Neutrophil (primary cell): ENCODE measurements at regions not wholly inside any gene's neighbourhood (a gene's known extent, or its start where the extent isn't known, plus 50 kb on each side); places are given as distances from the start of the nearest gene placed in this dataset.

ENCODE experiments used
- H3K27ac ChIP-seq: fragments of 200-600 bp; sonication (generic); 2 replicates; pipeline ENCODE4 v1.5.1; 2016; ENCODE audit warnings: mild to moderate bottlenecking, moderate library complexity
- H3K27me3 ChIP-seq: fragments of 200-600 bp; sonication (generic); 2 replicates; pipeline ENCODE4 v1.6.0; 2016; ENCODE audit warnings: mild to moderate bottlenecking
- H3K36me3 ChIP-seq: fragments of 200-600 bp; sonication (generic); 2 replicates; pipeline ENCODE4 v1.5.1; 2017
- H3K4me1 ChIP-seq, 2 experiments: fragments of 200-600 bp in 1 of 2; sonication (generic) in 1 of 2; 1 replicate in 1 of 2; 2 replicates in 1 of 2; pipeline versions ENCODE4 v1.5.1 to v1.6.1; 2013 to 2016; ENCODE audit warnings: low read depth in 1 of 2, low read length in 1 of 2, mild to moderate bottlenecking in 1 of 2, moderate library complexity in 1 of 2; ENCODE audit not compliant: control insufficient read depth in 1 of 2, insufficient read depth in 1 of 2
- H3K4me3 ChIP-seq, 2 experiments: fragments of 200-600 bp in 1 of 2; sonication (generic) in 1 of 2; 1 replicate in 1 of 2; 2 replicates in 1 of 2; pipeline ENCODE4 v1.5.1; 2013 to 2016; ENCODE audit warnings: low read depth in 1 of 2, low read length in 1 of 2, mild to moderate bottlenecking in 1 of 2, moderate library complexity in 1 of 2
- H3K9me3 ChIP-seq: fragments of 200-600 bp; sonication (generic); 2 replicates; pipeline ENCODE4 v1.5.1; 2016
- CTCF ChIP-seq: fragments of 200-600 bp; sonication (generic); IDR thresholded peaks from 2 replicates; pipeline ENCODE4 v1.5.1; 2016; ENCODE audit warnings: antibody characterized with exemption

DNA sequence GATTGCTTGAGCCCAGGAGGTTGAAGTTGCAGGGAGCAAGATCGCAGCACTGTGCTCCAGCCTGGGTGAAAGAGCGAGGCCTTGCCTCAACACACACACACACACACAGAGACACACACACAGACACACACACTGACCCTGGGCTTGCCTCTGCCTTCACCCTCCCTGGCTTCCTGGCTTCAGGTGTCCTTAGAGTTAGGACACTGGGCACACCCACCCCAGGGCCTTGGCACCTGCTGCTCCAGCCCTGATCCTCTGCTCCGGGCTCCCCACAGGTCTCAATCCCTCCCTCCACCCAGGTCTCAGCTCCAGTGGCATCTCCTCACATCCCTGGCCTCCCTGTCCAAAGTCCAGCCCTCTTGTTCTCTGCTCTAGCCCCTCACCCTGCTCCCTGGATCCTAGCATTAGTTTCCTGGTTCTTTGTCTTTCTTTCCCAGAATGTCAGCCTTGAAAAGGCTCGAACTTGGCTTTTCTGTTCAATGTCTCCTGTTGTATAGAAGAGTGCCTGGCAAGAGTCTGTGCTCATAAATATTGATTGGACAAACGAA is 212.9 kb downstream of the C9orf50 start:
- Histone ChIP-seq H3K27me3 (peaks cover 2% of the 10 kb centered on the region), H3K36me3 (no peaks in the 10 kb centered on the region), H3K4me1 (peaks cover 13 to 15% of the 10 kb centered on the region in 2 experiments), H3K9me3 (no peaks in the 10 kb centered on the region), H3K27ac (no peak overlapping the region), H3K4me3 (no peak overlapping the region)
- TF ChIP-seq CTCF, result no peak

- no peaks in the 10 kb centered on the region for H3K36me3 ChIP-seq
- H3K4me1 ChIP-seq, result peaks cover 1 to 4% of the 10 kb centered on the region in 2 experiments
- no peak overlapping the region for H3K4me3 ChIP-seq
- peaks cover 9% of the 10 kb centered on the region for H3K27me3 ChIP-seq
- no peaks in the 10 kb centered on the region for H3K9me3 ChIP-seq
- no peak overlapping the region for H3K27ac ChIP-seq
- no peak for TF ChIP-seq CTCF
These were observed 214.3 kb downstream of the C9orf50 start for GRCh38 chr9:129406278-129407225.

- H3K27me3 ChIP-seq, result peaks cover 9% of the 10 kb centered on the region
- H3K9me3 ChIP-seq, result no peaks in the 10 kb centered on the region
- peaks cover 0 to 4% of the 10 kb centered on the region in 2 experiments for H3K4me1 ChIP-seq
- TF ChIP-seq CTCF, result no peak
- no peaks in the 10 kb centered on the region for H3K36me3 ChIP-seq
- no peak overlapping the region for H3K27ac ChIP-seq
- no peak overlapping the region for H3K4me3 ChIP-seq
These were observed 215.1 kb downstream of the C9orf50 start for GRCh38 chr9:129405827-129406213.

DNA sequence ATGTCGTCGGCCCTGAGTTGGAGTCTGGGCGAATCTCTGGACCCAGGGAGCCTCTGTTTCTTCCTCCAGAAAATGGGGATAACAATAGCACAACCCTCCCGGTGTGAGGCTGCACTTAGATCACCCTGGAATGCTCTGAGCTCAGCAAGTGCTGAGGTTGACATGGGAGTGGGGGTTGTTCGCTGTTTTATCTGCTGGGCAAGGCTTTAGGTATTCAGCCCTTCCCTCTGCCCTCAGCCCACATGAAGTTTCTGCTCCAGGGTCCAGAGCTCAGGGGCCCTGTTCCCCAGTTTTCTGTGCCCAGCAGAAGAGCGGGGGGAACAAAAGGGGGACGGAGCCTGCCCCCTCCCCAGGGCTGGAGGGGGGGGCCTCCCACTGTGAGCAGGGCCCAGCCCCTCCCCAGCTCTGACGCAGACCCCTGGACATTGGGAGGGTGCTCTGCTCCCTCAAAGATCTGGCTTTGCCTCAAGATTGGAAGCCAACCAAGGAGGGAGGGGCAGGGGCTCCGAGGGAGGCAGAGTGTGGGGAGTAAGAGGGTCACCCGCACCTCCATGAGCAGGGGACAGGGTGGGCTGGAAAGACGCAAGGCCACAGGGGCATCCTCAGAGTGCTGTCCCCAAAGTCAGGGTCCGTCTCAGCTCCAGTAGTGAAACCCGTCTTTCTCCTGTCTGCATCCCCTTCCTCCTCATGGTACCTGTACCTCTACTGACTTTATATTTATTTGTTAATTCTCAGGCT is 215.6 kb downstream of the C9orf50 start:
- no peak overlapping the region for H3K27ac ChIP-seq
- no peak for TF ChIP-seq CTCF
- H3K36me3 ChIP-seq, result no peaks in the 10 kb centered on the region
- H3K27me3 ChIP-seq, result peaks cover 9% of the 10 kb centered on the region
- no peaks in the 10 kb centered on the region for H3K9me3 ChIP-seq
- peaks cover 0 to 4% of the 10 kb centered on the region in 2 experiments for H3K4me1 ChIP-seq
- H3K4me3 ChIP-seq, result no peak overlapping the region

- TF ChIP-seq CTCF, result no peak
- Histone ChIP-seq H3K4me3 (no peak overlapping the region), H3K36me3 (no peaks in the 10 kb centered on the region)
These were observed 216.3 kb downstream of the C9orf50 start for GRCh38 chr9:129404621-129405020.

More at GRCh38 chr9:129404621-129405020, 216.3 kb downstream of the C9orf50 start:
- H3K9me3 ChIP-seq, result no peaks in the 10 kb centered on the region
- H3K27me3 ChIP-seq, result peaks cover 9% of the 10 kb centered on the region
- H3K27ac ChIP-seq, result no peak overlapping the region
- H3K4me1 ChIP-seq, result peaks cover 0 to 4% of the 10 kb centered on the region in 2 experiments
